K562 (cell line): ENCODE measurements at regions not wholly inside any gene's neighbourhood (a gene's known extent, or its start where the extent isn't known, plus 50 kb on each side); places are given as distances from the start of the nearest gene placed in this dataset.

Experiments used
- CHCHD3 ChIP-seq: fragments of 250-450 bp; sonication (Bioruptor Pico); IDR thresholded peaks from 2 replicates; pipeline ENCODE4 v2.1.2; 2022; ENCODE audit warnings: mild to moderate bottlenecking
- ELK3 ChIP-seq: fragments of 450-650 bp; formaldehyde crosslinking; IDR thresholded peaks from 2 replicates; pipeline ENCODE4 v1.4.0; 2020; ENCODE audit warnings: mild to moderate bottlenecking
- FOXO4 ChIP-seq: fragments of 450-650 bp; formaldehyde crosslinking; IDR thresholded peaks from 2 replicates; pipeline ENCODE4 v1.4.0; 2020; ENCODE audit warnings: mild to moderate bottlenecking, moderate library complexity
- RBM34 ChIP-seq: fragments of 200-400 bp; formaldehyde crosslinking; IDR thresholded peaks from 2 replicates; pipeline ENCODE4 v1.6.1; 2018; ENCODE audit warnings: low read length, borderline replicate concordance; ENCODE audit not compliant: insufficient read depth
- ZBTB40 ChIP-seq, 2 experiments: fragments of 450-650 bp in 1 of 2; sonication (generic) in 1 of 2; formaldehyde crosslinking in 1 of 2; IDR thresholded peaks; 2 replicates each; pipeline versions ENCODE4 v1.7.1 to v1.9.0; 2016 to 2022; ENCODE audit warnings: inconsistent platforms in 1 of 2, mild to moderate bottlenecking in 1 of 2, missing genetic modification reagents in 1 of 2
- ZNF253 ChIP-seq: fragments of 250-450 bp; sonication (Bioruptor Pico); conservative IDR thresholded peaks from 2 replicates; pipeline ENCODE4 v1.6.1; 2021; ENCODE audit warnings: mild to moderate bottlenecking
- ZNF354B ChIP-seq: fragments of 250-450 bp; sonication (Bioruptor Pico); IDR thresholded peaks from 2 replicates; pipeline ENCODE4 v1.4.0; 2020

- TF ChIP-seq ZNF354B (CRISPR knock-in tag): no peak
- TF ChIP-seq ZNF253 (CRISPR knock-in tag): no peak
- no peak for TF ChIP-seq FOXO4
- TF ChIP-seq ZBTB40 (IDR thresholded peaks at IDR 0.05): no peak
- no peak for TF ChIP-seq ZBTB40 (CRISPR knock-in tag; IDR thresholded peaks at IDR 0.05)
- TF ChIP-seq ELK3: no peak
- no peak for TF ChIP-seq CHCHD3 (CRISPR knock-in tag)
- TF ChIP-seq RBM34: no peak
- TF ChIP-seq, all 486 proteins: peak for 0
These were observed 505.9 kb upstream of the CPEB2 start (continued) for GRCh38 chr4:14496408-14496807.
